ENCODE measurements at regions not wholly inside any gene's neighbourhood (a gene's known extent, or its start where the extent isn't known, plus 50 kb on each side); places are given as distances from the start of the nearest gene placed in this dataset.

DNA sequence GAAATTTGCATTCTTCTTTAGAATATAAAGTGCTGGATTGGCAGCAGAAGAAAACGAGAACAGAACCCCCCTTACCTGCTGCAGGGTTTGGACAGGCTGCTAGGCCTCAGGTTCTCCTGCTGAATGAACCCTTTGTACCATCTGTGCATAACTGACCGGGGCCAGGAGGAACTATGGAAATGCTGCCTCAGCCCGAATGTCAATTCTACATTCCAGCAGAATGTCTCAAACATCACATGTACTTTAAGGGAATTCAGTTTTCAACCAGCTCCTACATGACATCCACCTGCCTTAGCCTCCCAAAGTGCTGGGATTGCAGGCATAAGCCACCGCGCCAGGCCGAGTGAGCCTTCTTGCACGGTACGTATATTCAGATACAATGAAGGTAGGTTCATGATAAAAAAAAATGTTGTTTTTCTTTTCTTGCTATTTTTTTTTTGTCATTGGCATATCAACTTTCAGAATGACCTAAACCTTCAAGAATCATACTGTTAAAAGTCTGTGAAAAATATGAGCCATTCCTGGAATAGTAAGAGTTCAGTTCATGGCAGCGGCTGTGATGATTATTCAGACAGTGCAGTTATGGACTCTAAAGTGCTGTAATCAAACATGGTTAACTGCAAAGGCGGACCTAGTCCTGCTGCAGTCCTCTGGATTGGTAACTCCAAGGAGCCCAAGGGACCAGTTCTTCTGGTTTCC, 84.4 kb upstream of the TNS3 start:
- H3K27ac ChIP-seq: peak overlapping the region in 1 of 2 donors; percentile 83
- TF ChIP-seq CTCF (IDR thresholded peaks at IDR 0.05): no peak
- DNase-seq (ENCODE audit: low spot score): no peak
- no peak overlapping the region for H3K4me3 ChIP-seq

DNA sequence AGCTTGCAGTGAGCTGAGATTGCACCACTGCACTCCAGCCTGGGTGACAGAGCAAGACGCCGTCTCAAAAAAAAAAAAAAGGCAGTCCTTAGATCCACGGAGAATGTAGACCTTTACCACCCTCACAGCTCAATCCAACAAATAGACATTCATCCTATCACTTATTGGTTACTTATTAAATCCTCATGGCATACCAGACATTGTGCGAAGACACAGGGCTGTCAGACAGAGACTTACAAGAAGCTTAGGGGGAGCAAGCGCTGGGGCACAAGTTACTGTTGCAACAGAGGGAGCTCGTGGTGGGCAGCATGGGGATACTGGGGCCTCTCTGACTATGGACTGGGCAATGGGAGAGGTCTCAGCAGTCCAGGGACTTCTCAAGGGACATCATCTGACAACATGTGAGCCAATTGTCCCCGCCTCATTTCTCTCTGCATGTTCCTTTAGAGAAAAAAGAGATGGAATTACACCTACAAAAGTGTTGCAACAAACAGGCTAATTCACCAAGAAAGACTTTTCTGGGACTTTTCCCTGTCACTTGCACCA, 82.8 kb upstream of the TNS3 start:
- DNase-seq (ENCODE audit: low spot score): no peak
- no peak overlapping the region for H3K4me3 ChIP-seq
- TF ChIP-seq CTCF (IDR thresholded peaks at IDR 0.05): no peak
- no peak overlapping the region for H3K27ac ChIP-seq

- Histone ChIP-seq H3K27ac (no peak overlapping the region), H3K4me3 (no peak overlapping the region)
- DNase-seq (ENCODE audit: low spot score): no peak
- TF ChIP-seq CTCF (IDR thresholded peaks at IDR 0.05): no peak
Measured at GRCh38 chr7:47663851-47664250, 81.9 kb upstream of the TNS3 start.

DNA sequence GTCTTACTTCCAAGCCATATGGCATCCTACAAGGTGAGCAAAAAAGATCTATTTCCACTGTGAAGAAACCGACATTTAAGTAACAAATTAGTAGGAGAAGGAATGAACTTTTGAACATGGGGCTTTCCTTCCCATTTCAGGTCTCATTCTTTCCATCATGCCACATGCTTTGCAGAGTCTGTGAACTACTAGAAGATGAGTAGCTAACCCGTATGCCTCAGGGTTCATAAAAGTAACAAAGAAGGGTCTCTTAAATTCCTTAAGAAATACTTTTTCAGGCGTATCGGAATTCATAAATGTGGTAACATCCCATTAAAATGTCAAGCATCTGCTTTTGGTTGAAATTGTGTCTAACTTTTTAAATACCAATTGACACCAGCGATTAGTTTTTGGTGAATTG, 81.3 kb upstream of the TNS3 start:
- H3K27ac ChIP-seq: no peak overlapping the region
- no peak for TF ChIP-seq CTCF (IDR thresholded peaks at IDR 0.05)
- DNase-seq (ENCODE audit: low spot score): no peak
- no peak overlapping the region for H3K4me3 ChIP-seq

- Histone ChIP-seq H3K27ac (no peak overlapping the region), H3K4me3 (no peak overlapping the region)
- no peak for TF ChIP-seq CTCF (IDR thresholded peaks at IDR 0.05)
- DNase-seq (ENCODE audit: low spot score): no peak
Measured at GRCh38 chr7:47661051-47661714, 79.3 kb upstream of the TNS3 start.

DNA sequence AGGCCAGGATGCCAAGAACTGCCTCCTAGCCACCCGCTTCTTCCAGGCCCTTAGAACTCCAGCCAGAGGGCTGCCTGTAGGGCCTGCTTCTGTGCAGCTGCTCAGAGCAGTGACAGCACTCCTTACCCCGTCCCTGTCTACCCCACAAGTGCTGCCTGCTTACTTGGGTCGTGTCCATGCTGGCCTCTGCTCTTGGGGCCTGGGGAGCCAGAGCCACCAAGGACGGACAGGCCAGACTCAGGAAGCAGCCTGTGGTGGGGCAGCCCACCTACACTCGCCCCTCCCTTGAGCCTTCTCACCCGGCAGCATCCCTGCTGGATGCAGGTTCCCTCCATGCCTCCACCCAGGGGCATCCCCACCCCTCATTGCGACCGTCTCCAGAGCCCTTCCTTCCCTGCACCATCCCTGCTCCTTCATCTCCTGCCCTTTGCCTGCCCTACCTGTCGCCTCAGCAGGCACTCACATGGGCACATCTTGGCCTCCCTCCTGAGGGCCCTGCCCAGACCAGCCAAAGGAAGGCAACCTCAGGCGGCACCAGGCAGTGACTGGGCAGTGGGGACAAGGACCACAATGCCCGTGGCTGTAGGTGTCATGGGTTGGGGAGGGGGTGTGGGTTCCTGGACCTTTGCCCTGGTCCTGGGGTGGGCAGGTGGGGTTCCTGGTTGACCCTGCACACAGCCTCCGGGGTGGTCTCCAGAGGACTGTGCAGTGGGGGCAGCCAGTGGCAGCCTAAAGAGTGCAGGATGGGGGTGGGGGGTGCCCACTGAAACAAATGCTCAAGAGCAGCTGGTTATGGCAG, 78.0 kb upstream of the TNS3 start:
- no peak overlapping the region for H3K27ac ChIP-seq
- DNase-seq (ENCODE audit: low spot score): no peak
- TF ChIP-seq CTCF (IDR thresholded peaks at IDR 0.05): no peak
- H3K4me3 ChIP-seq: no peak overlapping the region
